ENCODE measurements at regions not wholly inside any gene's neighbourhood (a gene's known extent, or its start where the extent isn't known, plus 50 kb on each side); places are given as distances from the start of the nearest gene placed in this dataset.

DNA sequence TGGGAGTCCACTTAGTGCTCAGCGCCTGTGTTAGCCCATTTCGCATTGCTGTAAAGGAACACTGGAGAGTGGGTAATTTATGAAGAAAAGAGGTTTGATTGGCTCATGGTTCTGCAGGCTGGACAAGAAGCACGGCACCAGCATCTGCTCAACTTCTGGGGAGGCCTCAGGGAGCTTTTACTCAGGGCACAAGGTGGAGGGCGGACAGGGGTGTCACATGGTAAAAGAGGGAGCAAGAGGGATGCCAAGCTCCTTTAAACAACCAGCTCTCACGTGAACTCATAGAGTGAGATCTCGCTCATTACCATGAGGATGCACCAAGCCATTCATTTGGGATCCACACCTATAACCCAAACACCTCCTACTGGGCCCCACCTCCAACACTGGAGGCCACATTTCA is 181.4 kb upstream of the TLE3 start:
- TF ChIP-seq CTCF (IDR thresholded peaks at IDR 0.05; ENCODE audit: poor library complexity, severe bottlenecking), result no peak
- no peak for TF ChIP-seq EP300 (conservative IDR thresholded peaks at IDR 0.05; ENCODE audit: poor library complexity, severe bottlenecking)
- TF ChIP-seq EZH2 (IDR thresholded peaks at IDR 0.05; ENCODE audit: borderline replicate concordance, insufficient read depth, low read length, poor library complexity, severe bottlenecking), result no peak
- TF ChIP-seq MXI1 (conservative IDR thresholded peaks at IDR 0.05; ENCODE audit: poor library complexity, severe bottlenecking), result no peak
- TF ChIP-seq TAF1 (IDR thresholded peaks at IDR 0.05; ENCODE audit: low read depth), result no peak
- TF ChIP-seq REST (IDR thresholded peaks at IDR 0.05; ENCODE audit: borderline replicate concordance), result no peak
- TF ChIP-seq RAD21 (conservative IDR thresholded peaks at IDR 0.05), result no peak
- no peak for TF ChIP-seq POLR2AphosphoS5 (IDR thresholded peaks at IDR 0.05)

Data from neural cell (in vitro differentiated cells).